ENCODE measurements at regions not wholly inside any gene's neighbourhood (a gene's known extent, or its start where the extent isn't known, plus 50 kb on each side); places are given as distances from the start of the nearest gene placed in this dataset.

DNA sequence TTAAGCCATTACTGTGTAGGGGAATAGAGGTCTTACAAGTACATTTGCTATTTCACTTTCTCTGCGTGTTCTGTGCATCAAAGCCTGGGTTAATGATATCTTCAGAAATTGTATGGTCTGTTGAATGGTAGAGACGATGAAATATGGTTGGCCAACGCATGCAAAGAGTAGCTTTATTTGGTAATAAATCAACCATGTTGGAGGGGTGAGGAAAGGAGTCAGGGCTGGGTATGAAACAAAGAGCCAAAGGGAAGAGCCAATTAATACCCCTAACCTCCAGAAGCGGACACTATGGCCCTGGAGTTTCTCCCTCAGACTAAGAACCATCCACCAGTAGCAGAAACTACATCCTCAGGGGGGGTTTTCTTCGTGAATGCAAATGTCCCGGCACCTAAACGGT is 1974.0 kb upstream of the WWC1 start:
- no peak for TF ChIP-seq TOX (CRISPR knock-in tag; IDR thresholded peaks at IDR 0.05; ENCODE audit: borderline replicate concordance)
- TF ChIP-seq, protein P1, sequence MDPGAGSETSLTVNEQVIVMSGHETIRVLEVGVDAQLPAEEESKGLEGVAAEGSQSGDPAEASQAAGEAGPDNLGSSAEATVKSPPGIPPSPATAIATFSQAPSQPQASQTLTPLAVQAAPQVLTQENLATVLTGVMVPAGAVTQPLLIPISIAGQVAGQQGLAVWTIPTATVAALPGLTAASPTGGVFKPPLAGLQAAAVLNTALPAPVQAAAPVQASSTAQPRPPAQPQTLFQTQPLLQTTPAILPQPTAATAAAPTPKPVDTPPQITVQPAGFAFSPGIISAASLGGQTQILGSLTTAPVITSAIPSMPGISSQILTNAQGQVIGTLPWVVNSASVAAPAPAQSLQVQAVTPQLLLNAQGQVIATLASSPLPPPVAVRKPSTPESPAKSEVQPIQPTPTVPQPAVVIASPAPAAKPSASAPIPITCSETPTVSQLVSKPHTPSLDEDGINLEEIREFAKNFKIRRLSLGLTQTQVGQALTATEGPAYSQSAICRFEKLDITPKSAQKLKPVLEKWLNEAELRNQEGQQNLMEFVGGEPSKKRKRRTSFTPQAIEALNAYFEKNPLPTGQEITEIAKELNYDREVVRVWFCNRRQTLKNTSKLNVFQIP (CRISPR knock-in tag; IDR thresholded peaks at IDR 0.05; ENCODE audit: borderline replicate concordance, low read depth) = no peak
- TF ChIP-seq CSRNP3 (CRISPR knock-in tag; IDR thresholded peaks at IDR 0.05) = no peak
- TF ChIP-seq BACH2 (CRISPR knock-in tag; IDR thresholded peaks at IDR 0.05; ENCODE audit: borderline replicate concordance) = no peak
- TF ChIP-seq, protein P2, sequence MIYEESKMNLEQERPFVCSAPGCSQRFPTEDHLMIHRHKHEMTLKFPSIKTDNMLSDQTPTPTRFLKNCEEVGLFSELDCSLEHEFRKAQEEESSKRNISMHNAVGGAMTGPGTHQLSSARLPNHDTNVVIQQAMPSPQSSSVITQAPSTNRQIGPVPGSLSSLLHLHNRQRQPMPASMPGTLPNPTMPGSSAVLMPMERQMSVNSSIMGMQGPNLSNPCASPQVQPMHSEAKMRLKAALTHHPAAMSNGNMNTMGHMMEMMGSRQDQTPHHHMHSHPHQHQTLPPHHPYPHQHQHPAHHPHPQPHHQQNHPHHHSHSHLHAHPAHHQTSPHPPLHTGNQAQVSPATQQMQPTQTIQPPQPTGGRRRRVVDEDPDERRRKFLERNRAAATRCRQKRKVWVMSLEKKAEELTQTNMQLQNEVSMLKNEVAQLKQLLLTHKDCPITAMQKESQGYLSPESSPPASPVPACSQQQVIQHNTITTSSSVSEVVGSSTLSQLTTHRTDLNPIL (CRISPR knock-in tag; IDR thresholded peaks at IDR 0.05; ENCODE audit: low read depth) = no peak
- no peak for TF ChIP-seq SNAI2 (CRISPR knock-in tag; IDR thresholded peaks at IDR 0.05)
- no peak for TF ChIP-seq RARB (CRISPR knock-in tag; IDR thresholded peaks at IDR 0.05)
- TF ChIP-seq TCF4 (CRISPR knock-in tag; IDR thresholded peaks at IDR 0.05; ENCODE audit: borderline replicate concordance) = no peak
- TF ChIP-seq, protein P3, sequence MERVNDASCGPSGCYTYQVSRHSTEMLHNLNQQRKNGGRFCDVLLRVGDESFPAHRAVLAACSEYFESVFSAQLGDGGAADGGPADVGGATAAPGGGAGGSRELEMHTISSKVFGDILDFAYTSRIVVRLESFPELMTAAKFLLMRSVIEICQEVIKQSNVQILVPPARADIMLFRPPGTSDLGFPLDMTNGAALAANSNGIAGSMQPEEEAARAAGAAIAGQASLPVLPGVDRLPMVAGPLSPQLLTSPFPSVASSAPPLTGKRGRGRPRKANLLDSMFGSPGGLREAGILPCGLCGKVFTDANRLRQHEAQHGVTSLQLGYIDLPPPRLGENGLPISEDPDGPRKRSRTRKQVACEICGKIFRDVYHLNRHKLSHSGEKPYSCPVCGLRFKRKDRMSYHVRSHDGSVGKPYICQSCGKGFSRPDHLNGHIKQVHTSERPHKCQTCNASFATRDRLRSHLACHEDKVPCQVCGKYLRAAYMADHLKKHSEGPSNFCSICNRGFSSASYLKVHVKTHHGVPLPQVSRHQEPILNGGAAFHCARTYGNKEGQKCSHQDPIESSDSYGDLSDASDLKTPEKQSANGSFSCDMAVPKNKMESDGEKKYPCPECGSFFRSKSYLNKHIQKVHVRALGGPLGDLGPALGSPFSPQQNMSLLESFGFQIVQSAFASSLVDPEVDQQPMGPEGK (CRISPR knock-in tag; IDR thresholded peaks at IDR 0.05; ENCODE audit: borderline replicate concordance) = no peak
- TF ChIP-seq TSHZ2 (CRISPR knock-in tag; IDR thresholded peaks at IDR 0.05) = no peak
- no peak for TF ChIP-seq ESRRG (CRISPR knock-in tag; IDR thresholded peaks at IDR 0.05)
- TF ChIP-seq ZC3H10 (CRISPR knock-in tag; IDR thresholded peaks at IDR 0.05) = no peak
- no peak for TF ChIP-seq OSR1 (CRISPR knock-in tag; IDR thresholded peaks at IDR 0.05)

All from SK-N-SH treated with all-trans-retinoic acid at 6 μM for 48 hours (cell line).